GM19238 (cell line): ENCODE measurements at regions not wholly inside any gene's neighbourhood (a gene's known extent, or its start where the extent isn't known, plus 50 kb on each side); places are given as distances from the start of the nearest gene placed in this dataset.

Source experiments
- DNase-seq: peaks from one replicate; pipeline ENCODE4 v3.0.0; 2011; ENCODE audit warnings: low spot score; ENCODE audit not compliant: insufficient read length

DNA sequence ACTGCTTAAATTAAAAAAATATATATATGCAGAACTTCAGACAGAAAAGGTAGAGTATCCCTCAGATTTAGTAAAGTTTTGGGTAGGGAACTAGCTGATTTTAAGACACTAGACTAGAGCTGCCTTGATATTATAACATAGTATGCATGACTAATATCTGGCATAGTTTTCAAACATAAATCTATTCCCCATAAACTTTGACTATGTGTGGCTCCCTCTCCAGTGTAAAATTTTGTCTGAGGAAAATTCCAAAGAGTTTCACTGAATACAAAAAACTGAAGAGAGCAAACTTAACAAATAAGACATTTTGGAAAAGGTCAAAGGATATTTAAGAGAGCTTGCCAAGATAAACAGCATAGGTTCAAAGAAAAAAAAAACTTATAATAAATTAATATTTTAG is 66.2 kb upstream of the ZNF462 start:
- DNase-seq: no peak

DNA sequence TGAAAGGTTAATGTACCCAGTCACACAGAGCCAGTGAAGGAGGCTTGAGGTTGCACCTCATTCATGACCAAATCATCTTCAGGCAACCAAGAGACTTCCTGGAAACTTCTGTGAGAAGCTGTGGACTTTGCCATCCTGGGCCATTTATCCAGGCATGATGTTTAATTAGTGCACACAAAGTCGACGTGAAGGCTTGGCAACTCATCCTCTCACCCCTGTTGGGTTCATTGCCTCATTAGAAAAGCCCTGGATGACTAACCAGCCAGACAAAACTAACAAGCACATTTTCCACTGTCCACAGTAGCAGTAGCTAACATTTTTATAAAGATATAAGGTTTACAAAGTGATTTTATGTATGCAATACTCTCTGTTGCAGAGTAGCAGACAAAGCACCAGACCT is 65.7 kb upstream of the ZNF462 start:
- DNase-seq: no peak

DNA sequence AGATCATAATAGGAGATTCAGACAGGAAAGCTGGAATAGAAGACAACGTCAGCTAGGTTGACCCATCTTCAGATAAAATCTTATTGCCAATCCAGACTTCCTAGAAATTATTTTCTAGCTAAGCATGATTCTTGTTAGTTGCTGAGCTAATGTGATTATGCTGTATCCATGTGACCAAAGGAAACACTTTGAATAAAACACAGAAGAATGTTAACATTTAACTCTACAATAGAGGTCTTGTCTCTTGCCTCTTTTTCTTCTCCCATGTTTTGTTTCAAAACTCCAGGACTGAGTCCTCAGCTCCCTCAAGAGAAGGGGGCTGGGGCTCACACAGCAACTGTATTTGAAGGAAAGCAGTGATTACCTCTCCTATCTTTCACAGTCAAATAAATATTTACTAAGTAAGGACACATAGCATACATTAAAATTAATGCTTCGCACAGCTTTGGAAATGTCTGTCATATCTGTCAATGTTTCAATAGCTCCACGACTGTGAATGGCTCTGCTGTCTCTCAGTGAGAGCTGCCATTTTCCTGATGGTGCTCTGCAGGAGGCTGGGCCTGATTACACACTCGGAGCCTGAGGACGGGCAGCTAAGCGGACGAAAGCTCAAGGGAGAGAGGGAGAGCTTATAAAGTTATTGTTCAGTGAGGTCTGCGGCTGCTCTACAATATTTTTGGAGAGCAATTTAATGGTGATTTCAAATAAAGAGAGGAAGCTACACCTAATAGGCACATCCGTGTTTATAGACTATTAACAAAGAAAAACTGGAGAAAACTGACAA is 64.8 kb upstream of the ZNF462 start:
- DNase-seq: no peak

DNA sequence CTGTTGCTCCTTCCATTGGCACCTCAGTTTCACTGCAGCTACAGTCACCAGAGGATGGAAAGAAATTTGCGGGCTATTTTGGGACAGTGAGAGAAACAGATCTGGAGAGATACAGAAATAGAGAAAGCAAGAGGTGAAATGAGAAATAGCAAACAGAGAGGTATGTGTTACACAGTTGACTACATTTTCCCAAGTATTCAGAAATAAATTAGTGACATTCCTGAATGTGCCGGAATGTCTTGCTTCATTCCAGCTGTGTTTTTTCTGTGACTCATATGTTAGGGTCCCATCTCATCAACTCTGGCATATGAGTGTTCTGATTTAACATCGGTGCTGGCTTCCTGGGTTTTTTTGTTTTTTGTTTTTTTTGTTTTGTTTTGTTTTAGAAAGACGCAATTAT is 63.8 kb upstream of the ZNF462 start:
- DNase-seq: no peak

DNA sequence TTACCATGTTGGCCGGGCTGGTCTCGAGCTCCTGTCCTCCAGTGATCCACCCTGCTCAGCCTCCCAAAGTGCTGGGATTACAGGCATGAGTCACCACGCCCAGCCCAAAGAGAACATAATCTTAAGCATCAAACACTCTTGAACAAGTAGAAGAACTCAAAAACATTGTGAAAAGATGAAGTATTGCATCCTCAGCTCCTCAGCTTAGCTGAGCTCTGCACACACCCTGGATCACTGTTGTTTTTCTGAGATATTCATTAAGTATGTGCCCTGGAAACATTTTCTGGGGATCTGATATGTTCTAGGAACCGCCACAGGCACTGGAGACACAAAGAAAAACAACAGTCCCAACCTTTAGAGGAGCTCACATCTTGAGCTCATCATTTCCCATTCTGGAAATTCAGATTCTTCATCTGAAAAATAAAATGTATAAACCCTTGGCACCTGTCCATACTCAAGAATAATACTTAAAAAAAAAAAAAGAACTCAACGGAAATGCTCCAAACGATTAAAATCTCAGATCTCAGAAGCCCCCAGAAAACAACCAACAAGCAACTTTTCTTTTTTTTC is 62.2 kb upstream of the ZNF462 start:
- no peak for DNase-seq

DNA sequence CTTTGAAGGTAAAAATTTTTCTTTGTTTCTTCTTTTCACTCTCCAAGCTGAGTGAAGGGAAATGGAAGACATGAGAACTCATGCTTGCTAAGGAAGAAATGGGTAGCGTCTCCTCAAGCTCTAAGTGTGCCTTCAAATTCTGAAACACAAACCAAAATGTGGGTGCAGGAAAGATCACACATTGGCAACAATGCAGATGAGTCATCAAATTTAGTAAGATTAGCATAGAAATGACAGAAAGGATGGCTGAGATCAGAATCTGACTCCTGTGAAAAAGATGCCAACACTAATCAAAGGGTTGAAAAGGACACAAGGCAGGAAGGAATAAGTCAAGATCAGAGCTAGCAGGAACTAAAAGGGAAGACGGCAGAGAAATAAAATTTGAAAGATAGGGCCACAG is 61.1 kb upstream of the ZNF462 start:
- DNase-seq: no peak
